GM10266 (cell line): ENCODE measurements at regions not wholly inside any gene's neighbourhood (a gene's known extent, or its start where the extent isn't known, plus 50 kb on each side); places are given as distances from the start of the nearest gene placed in this dataset.
"Not testable (repeated sequence)": the region's sequence is repeated elsewhere in the genome, so short reads cannot be mapped to it uniquely, and the experiment has no call there.

ENCODE experiments used
- DNase-seq: peaks from one replicate; pipeline ENCODE4 v3.0.0; 2012; ENCODE audit errors: extremely low spot score
- TF ChIP-seq, protein P1 (sequence below): IDR thresholded peaks from 2 replicates; pipeline ENCODE4 v1.5.1; 2012; ENCODE audit warnings: mild to moderate bottlenecking, low read depth; ENCODE audit not compliant: control insufficient read depth, insufficient read depth; ENCODE audit errors: missing control alignments

DNA sequence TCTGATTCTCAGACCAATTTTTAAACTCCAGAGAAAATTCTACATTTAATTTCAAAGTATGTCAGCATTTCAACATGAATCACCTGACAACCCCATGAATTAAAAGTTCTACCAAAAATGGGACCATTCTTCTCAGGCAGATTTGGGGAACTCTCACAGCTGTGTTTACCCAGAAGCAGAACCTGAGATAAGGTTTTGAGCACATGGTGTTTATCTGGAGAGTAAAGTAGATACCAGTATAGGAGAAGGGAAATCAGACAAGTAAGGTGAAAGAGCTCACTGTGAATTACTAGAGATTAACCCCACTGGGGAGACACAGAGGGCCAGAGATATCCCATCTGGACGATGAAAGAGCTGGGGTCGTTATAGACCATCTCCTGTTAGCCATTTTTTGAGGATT, 729.1 kb downstream of the DNAH5 start:
- DNase-seq: no peak
- TF ChIP-seq, protein P1, sequence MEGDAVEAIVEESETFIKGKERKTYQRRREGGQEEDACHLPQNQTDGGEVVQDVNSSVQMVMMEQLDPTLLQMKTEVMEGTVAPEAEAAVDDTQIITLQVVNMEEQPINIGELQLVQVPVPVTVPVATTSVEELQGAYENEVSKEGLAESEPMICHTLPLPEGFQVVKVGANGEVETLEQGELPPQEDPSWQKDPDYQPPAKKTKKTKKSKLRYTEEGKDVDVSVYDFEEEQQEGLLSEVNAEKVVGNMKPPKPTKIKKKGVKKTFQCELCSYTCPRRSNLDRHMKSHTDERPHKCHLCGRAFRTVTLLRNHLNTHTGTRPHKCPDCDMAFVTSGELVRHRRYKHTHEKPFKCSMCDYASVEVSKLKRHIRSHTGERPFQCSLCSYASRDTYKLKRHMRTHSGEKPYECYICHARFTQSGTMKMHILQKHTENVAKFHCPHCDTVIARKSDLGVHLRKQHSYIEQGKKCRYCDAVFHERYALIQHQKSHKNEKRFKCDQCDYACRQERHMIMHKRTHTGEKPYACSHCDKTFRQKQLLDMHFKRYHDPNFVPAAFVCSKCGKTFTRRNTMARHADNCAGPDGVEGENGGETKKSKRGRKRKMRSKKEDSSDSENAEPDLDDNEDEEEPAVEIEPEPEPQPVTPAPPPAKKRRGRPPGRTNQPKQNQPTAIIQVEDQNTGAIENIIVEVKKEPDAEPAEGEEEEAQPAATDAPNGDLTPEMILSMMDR: no peak

DNA sequence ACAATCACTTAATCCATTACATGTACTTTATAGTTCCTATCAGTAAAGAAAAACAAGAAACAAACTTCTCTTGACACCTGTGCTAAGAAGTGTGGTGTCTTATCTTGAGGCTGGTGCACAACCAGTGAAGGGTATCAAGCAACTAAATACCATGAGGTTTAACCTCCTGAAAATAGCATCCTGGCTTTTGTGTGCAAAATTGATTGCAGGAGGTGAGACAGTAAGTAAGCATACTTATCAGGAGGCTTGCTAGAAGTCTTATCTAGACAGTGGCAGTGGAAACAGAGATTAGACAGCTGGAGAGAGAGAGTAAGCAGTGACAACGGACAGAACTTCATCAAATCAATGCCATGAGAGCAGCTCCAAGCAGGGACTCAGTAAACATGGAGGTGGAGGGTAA, 730.3 kb downstream of the DNAH5 start:
- DNase-seq: no peak
- TF ChIP-seq, protein P1: no peak

DNA sequence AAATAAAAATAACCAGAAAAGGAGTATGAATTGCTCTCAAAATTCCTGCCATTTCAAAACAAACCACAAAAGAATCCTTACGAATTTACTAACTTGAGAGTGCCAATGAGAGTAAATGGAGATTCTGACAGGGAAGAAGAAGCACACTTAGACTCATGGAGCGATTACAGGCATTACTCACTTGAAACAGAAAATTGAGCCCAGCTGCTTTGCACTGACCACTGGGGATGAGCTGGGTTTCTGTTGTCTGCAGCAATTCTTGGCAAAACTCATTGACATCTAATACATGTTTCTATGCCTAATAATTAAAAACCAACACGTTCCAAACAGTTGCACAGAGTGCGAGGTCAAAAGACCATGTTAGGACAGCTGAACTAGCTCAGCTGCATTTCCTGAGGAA, 731.6 kb downstream of the DNAH5 start:
- DNase-seq: no peak
- TF ChIP-seq, protein P1: no peak

DNA sequence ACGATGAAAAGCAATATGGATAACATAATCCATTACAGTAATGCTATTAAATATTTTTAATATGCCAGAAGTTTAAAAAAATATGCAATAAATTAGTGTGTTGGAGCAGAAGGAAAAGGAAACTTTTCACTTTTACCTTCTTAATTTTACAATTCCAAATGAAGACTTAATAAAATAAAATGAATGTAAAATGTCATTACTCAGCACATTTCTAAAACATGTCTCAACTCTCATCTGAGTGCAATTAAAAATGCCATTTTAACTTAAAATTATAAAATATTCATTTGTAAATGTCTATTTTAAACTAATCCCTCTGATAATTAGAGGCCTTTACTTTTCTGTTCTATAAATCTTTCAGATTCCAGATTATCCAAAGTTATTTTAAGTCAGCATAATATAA, 733.4 kb downstream of the DNAH5 start:
- DNase-seq: no peak
- TF ChIP-seq, protein P1: no peak

DNA sequence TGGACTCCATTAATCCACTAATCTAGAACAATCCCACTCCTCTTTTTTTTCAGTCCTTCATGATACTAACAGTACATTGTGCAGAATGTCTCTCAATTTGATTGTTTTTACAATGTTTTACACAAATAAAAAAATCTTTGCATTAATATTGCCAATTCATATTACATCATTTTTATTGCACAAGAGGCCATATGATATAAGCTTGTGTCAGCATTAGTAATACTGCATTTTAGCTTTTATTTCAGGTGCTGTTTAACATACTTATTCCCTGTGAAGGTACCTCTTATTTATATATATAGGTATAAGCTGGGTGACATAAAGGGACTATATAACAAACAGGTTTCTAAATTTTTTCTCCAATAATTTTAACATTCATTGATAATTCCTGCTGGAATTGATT, 737.4 kb downstream of the DNAH5 start:
- TF ChIP-seq, protein P1: no peak
- DNase-seq: no peak

DNA sequence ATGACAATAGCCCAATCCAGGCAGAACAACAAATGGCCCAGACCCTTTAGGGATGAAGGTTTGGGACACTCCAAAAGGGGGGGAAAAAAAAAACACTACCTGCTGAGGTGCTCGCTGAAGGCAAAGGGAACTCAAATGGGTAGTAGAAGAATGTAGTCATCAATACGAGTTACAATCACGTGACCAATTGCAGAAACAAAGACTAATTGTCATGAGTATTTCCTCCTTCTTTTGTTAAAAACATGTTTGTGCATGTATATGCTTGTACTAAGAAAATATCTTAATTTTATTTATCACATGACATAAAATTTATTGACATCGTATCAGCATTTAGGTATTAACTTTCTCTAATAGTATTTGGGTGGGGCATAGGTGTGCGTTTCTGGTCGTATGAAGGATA, 743.5 kb downstream of the DNAH5 start:
- no peak for DNase-seq
- TF ChIP-seq, protein P1: no peak

DNA sequence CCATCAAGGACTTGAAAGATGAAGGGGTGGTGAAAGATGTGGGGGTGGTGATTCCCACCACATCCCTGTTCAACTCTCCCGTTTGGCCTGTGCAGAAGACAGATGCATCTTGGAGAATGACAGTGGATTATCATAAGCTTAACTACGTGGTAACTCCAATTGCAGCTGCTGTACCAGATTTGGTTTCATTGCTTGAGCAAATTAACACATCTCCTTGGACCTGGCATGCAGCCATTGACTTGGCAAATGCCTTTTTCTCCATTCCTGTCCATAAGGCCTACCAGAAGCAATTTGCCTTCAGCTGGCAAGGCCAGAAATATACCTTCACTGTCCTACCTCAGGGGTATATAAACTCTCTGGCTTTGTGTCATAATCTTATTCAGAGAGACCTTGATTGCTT, 746.3 kb downstream of the DNAH5 start:
- DNase-seq: not testable (repeated sequence)

DNA sequence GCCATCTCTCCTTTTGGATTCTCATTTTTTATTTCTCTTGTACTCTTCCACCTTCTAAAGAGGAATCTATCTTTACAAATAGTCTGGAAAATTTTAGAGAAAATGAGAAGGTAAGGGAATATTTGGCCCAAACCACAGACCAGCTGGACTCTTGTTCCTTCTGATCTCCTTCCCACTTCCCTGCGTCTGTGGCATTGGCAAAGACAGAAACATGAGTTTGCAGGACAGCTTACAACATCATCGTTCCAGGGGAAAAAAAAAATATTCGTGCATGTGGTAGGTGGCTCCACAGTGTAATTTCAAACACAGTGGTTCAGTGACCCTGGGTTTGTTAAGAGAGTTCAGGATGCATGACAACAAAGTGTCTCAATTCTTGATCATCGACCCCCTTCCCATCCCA, 755.0 kb downstream of the DNAH5 start:
- DNase-seq: no peak
- TF ChIP-seq, protein P1: no peak
